ENCODE measurements at regions not wholly inside any gene's neighbourhood (a gene's known extent, or its start where the extent isn't known, plus 50 kb on each side); places are given as distances from the start of the nearest gene placed in this dataset.

DNA sequence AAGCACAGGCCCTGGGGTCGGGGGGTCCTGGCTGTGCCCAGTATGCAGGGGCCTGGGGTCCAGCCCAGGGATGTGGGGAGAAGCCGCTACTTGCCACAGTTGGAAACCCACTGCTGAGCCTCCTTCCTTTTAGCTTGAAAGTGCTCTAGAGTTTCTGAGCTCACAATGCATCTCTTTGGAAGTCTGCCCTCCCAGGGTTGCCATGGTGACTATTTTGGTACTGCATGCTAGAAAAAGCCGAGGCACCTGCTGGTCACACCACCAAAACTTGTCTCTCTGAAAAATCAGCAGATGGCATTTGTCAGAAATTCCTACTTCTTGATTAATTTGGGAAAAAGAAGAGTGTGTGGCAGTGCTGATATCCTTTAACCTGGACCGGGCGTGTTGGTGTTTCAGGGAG is 151.8 kb downstream of the SEC61B start (continued):
- TF ChIP-seq CHD7 (IDR thresholded peaks at IDR 0.05; ENCODE audit: insufficient replicate concordance, low read length) (no peak), CREB1 (IDR thresholded peaks at IDR 0.05) (no peak), MAFK (IDR thresholded peaks at IDR 0.05; ENCODE audit: low read depth, low read length) (no peak), RAD21 (IDR thresholded peaks at IDR 0.05 in 1 of 2, conservative IDR thresholded peaks at IDR 0.05 in 1 of 2; ENCODE audit: low read depth in 2 of 2, low read length in 2 of 2) (no peak), HDAC2 (IDR thresholded peaks at IDR 0.05; ENCODE audit: borderline replicate concordance in 1 of 2, low read depth in 2 of 2, low read length in 2 of 2) (no peak), CBX8 (IDR thresholded peaks at IDR 0.05; ENCODE audit: borderline replicate concordance, low read depth, low read length) (no peak), TCF12 (IDR thresholded peaks at IDR 0.05; ENCODE audit: low read depth, low read length) (no peak), BRCA1 (IDR thresholded peaks at IDR 0.05; ENCODE audit: low read depth, low read length) (no peak), HDAC6 (IDR thresholded peaks at IDR 0.05; ENCODE audit: low read depth, low read length) (no peak), BACH1 (IDR thresholded peaks at IDR 0.05; ENCODE audit: low read length) (no peak), EZH2 (IDR thresholded peaks at IDR 0.05; ENCODE audit: low read depth, low read length, severe bottlenecking) (no peak)
